ENCODE measurements at regions not wholly inside any gene's neighbourhood (a gene's known extent, or its start where the extent isn't known, plus 50 kb on each side); places are given as distances from the start of the nearest gene placed in this dataset.

DNA sequence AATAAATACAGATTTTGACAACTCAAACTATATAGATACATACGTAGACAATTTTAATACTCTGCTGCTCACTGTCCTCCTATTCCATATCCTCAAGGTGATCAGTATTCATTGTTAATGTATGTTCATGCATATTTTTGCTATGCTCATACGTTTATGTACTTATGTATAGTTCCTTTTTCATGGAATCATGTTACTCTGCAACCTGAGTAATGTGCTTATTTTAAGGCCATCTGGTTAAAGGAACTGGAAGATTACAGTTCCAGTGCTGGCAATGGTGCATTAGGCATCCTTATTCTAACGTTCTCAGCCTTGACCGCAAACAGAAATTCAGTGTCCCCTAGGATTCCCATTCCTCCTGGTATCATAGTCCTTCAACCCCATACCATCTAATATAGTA is 385.0 kb upstream of the TNP1 start:
- H3K4me1 ChIP-seq = peaks cover 4 to 18% (median 6%) of the 10 kb centered on the region in 4 donors
- WGBS, 2 donors = 88 to 93% methylated on average over 4 of the region's 4 CpGs
- H3K27me3 ChIP-seq = no peaks in the 10 kb centered on the region
- no peak for DNase-seq
- ATAC-seq (ENCODE audit: low FRiP score in 2 of 2) = no peak
- no peak overlapping the region for H3K27ac ChIP-seq
- no peak overlapping the region for H3K4me3 ChIP-seq
- TF ChIP-seq POLR2A (IDR thresholded peaks at IDR 0.05) (no peak), POLR2AphosphoS5 (IDR thresholded peaks at IDR 0.05) (no peak), EP300 (IDR thresholded peaks at IDR 0.05) (no peak)
- TF ChIP-seq, protein P1, sequence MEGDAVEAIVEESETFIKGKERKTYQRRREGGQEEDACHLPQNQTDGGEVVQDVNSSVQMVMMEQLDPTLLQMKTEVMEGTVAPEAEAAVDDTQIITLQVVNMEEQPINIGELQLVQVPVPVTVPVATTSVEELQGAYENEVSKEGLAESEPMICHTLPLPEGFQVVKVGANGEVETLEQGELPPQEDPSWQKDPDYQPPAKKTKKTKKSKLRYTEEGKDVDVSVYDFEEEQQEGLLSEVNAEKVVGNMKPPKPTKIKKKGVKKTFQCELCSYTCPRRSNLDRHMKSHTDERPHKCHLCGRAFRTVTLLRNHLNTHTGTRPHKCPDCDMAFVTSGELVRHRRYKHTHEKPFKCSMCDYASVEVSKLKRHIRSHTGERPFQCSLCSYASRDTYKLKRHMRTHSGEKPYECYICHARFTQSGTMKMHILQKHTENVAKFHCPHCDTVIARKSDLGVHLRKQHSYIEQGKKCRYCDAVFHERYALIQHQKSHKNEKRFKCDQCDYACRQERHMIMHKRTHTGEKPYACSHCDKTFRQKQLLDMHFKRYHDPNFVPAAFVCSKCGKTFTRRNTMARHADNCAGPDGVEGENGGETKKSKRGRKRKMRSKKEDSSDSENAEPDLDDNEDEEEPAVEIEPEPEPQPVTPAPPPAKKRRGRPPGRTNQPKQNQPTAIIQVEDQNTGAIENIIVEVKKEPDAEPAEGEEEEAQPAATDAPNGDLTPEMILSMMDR (IDR thresholded peaks at IDR 0.05) = no peak
- no peaks in the 10 kb centered on the region for H3K36me3 ChIP-seq
- no peaks in the 10 kb centered on the region for H3K9me3 ChIP-seq

DNA sequence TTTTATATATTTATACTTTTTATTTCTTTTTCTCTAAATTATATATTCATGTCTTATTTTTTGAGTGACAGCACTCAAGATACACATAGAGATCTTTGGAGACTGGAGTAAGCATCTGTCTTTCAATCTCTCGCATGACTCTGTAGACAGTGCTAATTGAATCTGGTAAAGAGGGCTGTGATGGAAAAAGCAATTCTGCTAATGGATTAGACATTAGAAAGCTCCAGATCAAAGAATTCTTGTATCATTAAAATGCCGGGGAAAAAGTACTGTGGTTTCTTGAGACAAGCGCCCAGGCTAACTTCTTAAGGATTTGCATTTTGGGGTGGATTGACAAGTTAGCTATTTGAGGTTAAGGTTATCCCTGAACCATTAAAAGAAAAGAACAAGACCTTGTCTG is 383.1 kb upstream of the TNP1 start:
- H3K4me1 ChIP-seq = peaks cover 0 to 7% (median 2%) of the 10 kb centered on the region in 4 donors
- no peak for DNase-seq
- H3K27ac ChIP-seq = no peak overlapping the region
- ATAC-seq (ENCODE audit: low FRiP score in 2 of 2) = no peak
- no peak overlapping the region for H3K4me3 ChIP-seq
- no peaks in the 10 kb centered on the region for H3K36me3 ChIP-seq
- TF ChIP-seq EP300 (IDR thresholded peaks at IDR 0.05) (no peak), POLR2A (IDR thresholded peaks at IDR 0.05) (no peak), POLR2AphosphoS5 (IDR thresholded peaks at IDR 0.05) (no peak)
- TF ChIP-seq, protein P1 (IDR thresholded peaks at IDR 0.05) = no peak
- 92 to 96% methylated on average over 3 of the region's 3 CpGs for WGBS, 2 donors
- H3K27me3 ChIP-seq = no peaks in the 10 kb centered on the region
- no peaks in the 10 kb centered on the region for H3K9me3 ChIP-seq

DNA sequence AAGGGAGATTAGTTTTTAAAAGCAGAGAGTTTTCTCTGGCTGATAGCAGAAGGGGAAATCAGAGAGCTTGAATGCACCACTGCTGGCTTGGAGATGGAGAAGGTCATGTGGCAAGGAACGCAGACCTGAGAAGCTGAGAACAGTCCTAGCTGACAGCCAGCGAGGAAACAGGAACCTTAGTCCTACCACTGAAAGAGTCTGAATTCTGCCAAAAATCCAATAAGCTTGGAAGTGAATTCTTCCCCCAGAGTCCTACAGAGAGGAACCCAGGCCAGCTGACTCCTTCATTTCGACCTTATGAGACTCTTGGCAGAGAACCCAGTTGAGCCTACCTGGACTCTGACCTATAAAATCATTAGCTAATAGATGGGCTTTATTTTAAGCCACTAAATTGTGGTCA is 371.9 kb upstream of the TNP1 start:
- DNase-seq = no peak
- no peak overlapping the region for H3K4me3 ChIP-seq
- H3K4me1 ChIP-seq = no peaks in the 10 kb centered on the region
- no peaks in the 10 kb centered on the region for H3K36me3 ChIP-seq
- TF ChIP-seq EP300 (IDR thresholded peaks at IDR 0.05) (no peak), POLR2A (IDR thresholded peaks at IDR 0.05) (no peak), POLR2AphosphoS5 (IDR thresholded peaks at IDR 0.05) (no peak)
- TF ChIP-seq, protein P1 (IDR thresholded peaks at IDR 0.05) = no peak
- peaks cover 0 to 3% (median under 1%) of the 10 kb centered on the region in 4 donors for H3K9me3 ChIP-seq
- 55 to 68% methylated on average over 3 of the region's 3 CpGs for WGBS, 2 donors
- no peak overlapping the region for H3K27ac ChIP-seq
- no peak for ATAC-seq (ENCODE audit: low FRiP score in 2 of 2)
- H3K27me3 ChIP-seq = no peaks in the 10 kb centered on the region

DNA sequence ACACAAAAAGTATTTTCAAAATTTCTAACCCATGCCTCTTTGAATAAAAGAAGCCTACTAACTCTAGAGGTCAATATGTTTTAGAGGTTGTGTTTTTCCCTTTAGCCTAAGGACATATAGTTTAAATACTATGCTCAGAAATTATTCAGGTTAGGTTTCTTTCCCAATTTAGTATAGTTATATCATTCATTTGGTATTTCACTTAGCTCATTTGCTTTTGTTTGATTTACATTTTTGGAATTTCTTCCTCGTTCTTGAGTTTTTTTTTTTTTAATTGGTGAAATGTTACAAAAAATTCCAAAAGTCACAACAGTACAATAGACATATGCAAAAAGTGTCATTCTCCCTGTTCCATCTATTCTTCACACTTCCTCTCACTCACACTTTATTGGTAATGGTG is 371.3 kb upstream of the TNP1 start:
- H3K9me3 ChIP-seq = no peaks in the 10 kb centered on the region
- TF ChIP-seq POLR2A (IDR thresholded peaks at IDR 0.05) (no peak), EP300 (IDR thresholded peaks at IDR 0.05) (no peak), POLR2AphosphoS5 (IDR thresholded peaks at IDR 0.05) (no peak)
- TF ChIP-seq, protein P1 (IDR thresholded peaks at IDR 0.05) = no peak
- no peak overlapping the region for H3K4me3 ChIP-seq
- H3K4me1 ChIP-seq = no peaks in the 10 kb centered on the region
- ATAC-seq (ENCODE audit: low FRiP score in 2 of 2) (no peak), DNase-seq (no peak)
- H3K27me3 ChIP-seq = no peaks in the 10 kb centered on the region
- H3K27ac ChIP-seq = no peak overlapping the region
- no peaks in the 10 kb centered on the region for H3K36me3 ChIP-seq
- WGBS, 2 donors = 47 to 48% methylated on average over 1 of the region's 1 CpG

DNA sequence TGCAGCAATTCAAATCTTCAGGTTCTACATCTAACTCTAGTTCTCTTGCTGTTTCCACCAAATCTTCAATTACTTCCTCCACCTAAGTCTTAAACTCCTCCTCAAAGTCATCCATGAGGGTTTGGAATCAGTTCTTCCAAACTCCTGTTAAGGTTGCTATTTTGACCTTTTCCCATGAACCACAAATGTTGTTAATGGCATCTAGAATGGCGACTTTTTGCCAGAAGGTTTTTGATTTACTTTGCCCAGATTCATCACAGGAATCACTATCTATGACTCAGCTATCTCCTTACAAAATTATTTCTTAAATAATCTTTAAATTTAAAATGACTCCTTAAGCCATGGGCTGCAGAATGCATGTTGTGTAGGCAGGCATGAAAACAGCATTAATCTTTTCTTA is 368.9 kb upstream of the TNP1 start:
- WGBS, 2 donors = 83 to 93% methylated on average over 1 of the region's 1 CpG
- H3K27me3 ChIP-seq = no peaks in the 10 kb centered on the region

More for the DNA sequence above, 368.9 kb upstream of the TNP1 start:
- H3K27ac ChIP-seq = no peak overlapping the region
- peaks cover 0 to 1% (median under 1%) of the 10 kb centered on the region in 4 donors for H3K4me1 ChIP-seq
- H3K9me3 ChIP-seq = no peaks in the 10 kb centered on the region
- H3K36me3 ChIP-seq = no peaks in the 10 kb centered on the region
- H3K4me3 ChIP-seq = no peak overlapping the region
- TF ChIP-seq, protein P1 (IDR thresholded peaks at IDR 0.05) = no peak
- TF ChIP-seq POLR2A (IDR thresholded peaks at IDR 0.05) (no peak), POLR2AphosphoS5 (IDR thresholded peaks at IDR 0.05) (no peak), EP300 (IDR thresholded peaks at IDR 0.05) (no peak)
- no peak for DNase-seq
- ATAC-seq (ENCODE audit: low FRiP score in 2 of 2) = no peak
